ENCODE measurements at regions not wholly inside any gene's neighbourhood (a gene's known extent, or its start where the extent isn't known, plus 50 kb on each side); places are given as distances from the start of the nearest gene placed in this dataset.

- ChIA-PET CTCF (interaction anchor here (1.0 to 1.2 kb wide), 4 partner anchors 8 to 370 kb away, joined by 3 to 4 read pairs (median 3); no protein-coding TSS in a partner anchor), POLR2A (no interaction called here)
- no peak overlapping the region for H3K4me2 ChIP-seq
- H3K9me2 ChIP-seq: no peaks in the 10 kb centered on the region
- no peak overlapping the region for H2AFZ ChIP-seq (ENCODE audit: low read depth)
- H3K27me3 ChIP-seq (ENCODE audit: insufficient read depth): no peaks in the 10 kb centered on the region
- no peak for DNase-seq
- peaks cover 10% of the 10 kb centered on the region; the same call in 1 of the 2 replicates for H3K9me3 ChIP-seq
- H3K79me2 ChIP-seq (ENCODE audit: insufficient read depth): no peaks in the 10 kb centered on the region
- peak; percentile 50 for TF ChIP-seq RAD21 (IDR thresholded peaks at IDR 0.05; ENCODE audit: low read length)
- no peak for TF ChIP-seq SMC3 (IDR thresholded peaks at IDR 0.05; ENCODE audit: low read depth, low read length)
- no peak overlapping the region for H3K4me3 ChIP-seq (ENCODE audit: low read depth in 2 of 2, low read length in 1 of 2)
- WGBS (ENCODE audit: low lambda C conversion rate): 19% methylated on average over 6 of the region's 6 CpGs
- H4K20me1 ChIP-seq (ENCODE audit: insufficient read depth): no peaks in the 10 kb centered on the region
- no peak overlapping the region for H3K27ac ChIP-seq (ENCODE audit: low read depth in 2 of 2, low read length in 1 of 2)
- H3K36me3 ChIP-seq (replicated peaks in 1 of 2; ENCODE audit: control insufficient read depth in 1 of 2, insufficient read depth in 2 of 2, low read length in 1 of 2): no peaks in the 10 kb centered on the region
- peaks cover 0 to 6% of the 10 kb centered on the region in 2 experiments; a peak in 1 of 4 replicates for H3K4me1 ChIP-seq (ENCODE audit: control insufficient read depth in 1 of 2, insufficient read depth in 2 of 2, low read depth in 1 of 2, low read length in 1 of 2)
- H3F3A ChIP-seq (replicated peaks; ENCODE audit: insufficient read depth): no peaks in the 10 kb centered on the region
- no peak overlapping the region for H3K9ac ChIP-seq
Measured at GRCh38 chr10:128633864-128634540, 507.8 kb upstream of the MKI67 start.

- no peaks in the 10 kb centered on the region for H3K79me2 ChIP-seq (ENCODE audit: insufficient read depth)
- no peaks in the 10 kb centered on the region for H3K4me1 ChIP-seq (ENCODE audit: control insufficient read depth in 1 of 2, insufficient read depth in 2 of 2, low read depth in 1 of 2, low read length in 1 of 2)
- POLR2A ChIA-PET: no interaction called here
- CTCF ChIA-PET: interaction anchor here (1.4 kb wide), 1 partner anchor 8 kb away, joined by 4 read pairs; no protein-coding TSS in a partner anchor
- no peaks in the 10 kb centered on the region for H3F3A ChIP-seq (replicated peaks; ENCODE audit: insufficient read depth)
- H3K9ac ChIP-seq: no peak overlapping the region
- no peak for DNase-seq
- WGBS (ENCODE audit: low lambda C conversion rate): 3% methylated on average over 3 of the region's 4 CpGs
- H4K20me1 ChIP-seq (ENCODE audit: insufficient read depth): no peaks in the 10 kb centered on the region
- H3K4me2 ChIP-seq: no peak overlapping the region
- H3K27ac ChIP-seq (ENCODE audit: low read depth in 2 of 2, low read length in 1 of 2): no peak overlapping the region
- H3K4me3 ChIP-seq (ENCODE audit: low read depth in 2 of 2, low read length in 1 of 2): no peak overlapping the region
- no peaks in the 10 kb centered on the region for H3K36me3 ChIP-seq (replicated peaks in 1 of 2; ENCODE audit: control insufficient read depth in 1 of 2, insufficient read depth in 2 of 2, low read length in 1 of 2)
- H2AFZ ChIP-seq (ENCODE audit: low read depth): no peak overlapping the region
- no peaks in the 10 kb centered on the region for H3K27me3 ChIP-seq (ENCODE audit: insufficient read depth)
- peaks cover 9% of the 10 kb centered on the region; the same call in 1 of the 2 replicates for H3K9me3 ChIP-seq
- TF ChIP-seq SMC3 (IDR thresholded peaks at IDR 0.05; ENCODE audit: low read depth, low read length): no peak
- no peak for TF ChIP-seq USF1 (IDR thresholded peaks at IDR 0.05; ENCODE audit: borderline replicate concordance, low read depth)
- no peak for TF ChIP-seq PBX3 (IDR thresholded peaks at IDR 0.05)
- no peak for TF ChIP-seq MAX (IDR thresholded peaks at IDR 0.05; ENCODE audit: low read depth)
- no peaks in the 10 kb centered on the region for H3K9me2 ChIP-seq
Measured at GRCh38 chr10:128642023-128642422, 515.8 kb upstream of the MKI67 start.

- Histone ChIP-seq H3K4me2 (no peak overlapping the region), H3K27me3 (ENCODE audit: insufficient read depth) (no peaks in the 10 kb centered on the region), H2AFZ (ENCODE audit: low read depth) (no peak overlapping the region), H3K9me3 (peaks cover 9% of the 10 kb centered on the region; the same call in 1 of the 2 replicates), H3F3A (replicated peaks; ENCODE audit: insufficient read depth) (no peaks in the 10 kb centered on the region), H3K9me2 (no peaks in the 10 kb centered on the region), H3K4me3 (ENCODE audit: low read depth in 2 of 2, low read length in 1 of 2) (no peak overlapping the region), H3K27ac (ENCODE audit: low read depth in 2 of 2, low read length in 1 of 2) (no peak overlapping the region), H3K4me1 (ENCODE audit: control insufficient read depth in 1 of 2, insufficient read depth in 2 of 2, low read depth in 1 of 2, low read length in 1 of 2) (no peaks in the 10 kb centered on the region), H3K79me2 (ENCODE audit: insufficient read depth) (no peaks in the 10 kb centered on the region), H4K20me1 (ENCODE audit: insufficient read depth) (no peaks in the 10 kb centered on the region), H3K36me3 (replicated peaks in 1 of 2; ENCODE audit: control insufficient read depth in 1 of 2, insufficient read depth in 2 of 2, low read length in 1 of 2) (no peaks in the 10 kb centered on the region), H3K9ac (no peak overlapping the region)
- no peak for DNase-seq
- WGBS (ENCODE audit: low lambda C conversion rate): 10% methylated on average over 2 of the region's 2 CpGs
- POLR2A ChIA-PET: no interaction called here
- CTCF ChIA-PET: interaction anchor here (0.7 to 1.4 kb wide), 4 partner anchors 9 to 390 kb away, joined by 3 to 6 read pairs (median 4); no protein-coding TSS in a partner anchor
- no peak for TF ChIP-seq RFX5 (IDR thresholded peaks at IDR 0.05; ENCODE audit: low read length)
- no peak for TF ChIP-seq FOXM1 (IDR thresholded peaks at IDR 0.05; ENCODE audit: low read depth)
- TF ChIP-seq NRF1 (IDR thresholded peaks at IDR 0.05; ENCODE audit: low read depth, low read length): no peak
- TF ChIP-seq GATA2 (CRISPR knock-in tag; IDR thresholded peaks at IDR 0.05): no peak
- no peak for TF ChIP-seq ZBTB33 (IDR thresholded peaks at IDR 0.05; ENCODE audit: borderline replicate concordance, low read depth)
- no peak for TF ChIP-seq FOSL2 (IDR thresholded peaks at IDR 0.05; ENCODE audit: borderline replicate concordance, low read depth)
- no peak for TF ChIP-seq TCF12 (IDR thresholded peaks at IDR 0.05)
- no peak for TF ChIP-seq GABPA (IDR thresholded peaks at IDR 0.05; ENCODE audit: low read depth)
- no peak for TF ChIP-seq TEAD4 (IDR thresholded peaks at IDR 0.05; ENCODE audit: borderline replicate concordance, insufficient read depth)
- no peak for TF ChIP-seq FOXJ3 (CRISPR knock-in tag; IDR thresholded peaks at IDR 0.05)
- no peak for TF ChIP-seq USF2 (IDR thresholded peaks at IDR 0.05; ENCODE audit: borderline replicate concordance, low read depth, low read length)
Measured at GRCh38 chr10:128642502-128642901, 516.3 kb upstream of the MKI67 start.
